Activated CD8-positive, alpha-beta memory T cell treated with anti-CD3 and anti-CD28 coated beads, Interleukin-2, amount 10 ng/mL, durations not matched to agents 7 days and 5 days (primary cell): ENCODE measurements at regions not wholly inside any gene's neighbourhood (a gene's known extent, or its start where the extent isn't known, plus 50 kb on each side); places are given as distances from the start of the nearest gene placed in this dataset.

Experiments
- ATAC-seq: fragments of 150-1000 bp; cut with Tn5 transposase; one replicate; pipeline ENCODE4 v1.10.0; 2021; ENCODE audit warnings: moderate library complexity
- CTCF ChIA-PET: fragments of 350-600 bp; sonication (Branson Sonifier 250); formaldehyde crosslinking; loops from one replicate; lab custom pipeline; 2021; ENCODE audit warnings: antibody characterized with exemption; lab: Charles Lee
- DNase-seq: peaks from one replicate; pipeline ENCODE4 v3.0.0-alpha.2; 2020
- H3K27ac Mint-ChIP-seq: one replicate; pipeline ENCODE4 v1.8.0; 2021; ENCODE audit warnings: mild to moderate bottlenecking, mixed read lengths
- H3K27me3 Mint-ChIP-seq: one replicate; pipeline ENCODE4 v1.8.0; 2021; ENCODE audit warnings: mixed read lengths
- H3K36me3 Mint-ChIP-seq: one replicate; pipeline ENCODE4 v1.8.0; 2021; ENCODE audit warnings: mild to moderate bottlenecking, mixed read lengths
- H3K4me1 Mint-ChIP-seq: one replicate; pipeline ENCODE4 v1.8.0; 2021; ENCODE audit warnings: mixed read lengths
- H3K4me3 Mint-ChIP-seq: one replicate; pipeline ENCODE4 v1.8.0; 2021; ENCODE audit warnings: mild to moderate bottlenecking, moderate library complexity, mixed read lengths
- H3K9me3 Mint-ChIP-seq: one replicate; pipeline ENCODE4 v1.8.0; 2022; ENCODE audit warnings: low read depth, mixed read lengths

- Mint-ChIP-seq H3K4me3 (peak overlapping the region; percentile 7), H3K36me3 (no peaks in the 10 kb centered on the region), H3K27ac (no peak overlapping the region), H3K4me1 (peaks cover 16% of the 10 kb centered on the region), H3K27me3 (no peaks in the 10 kb centered on the region), H3K9me3 (no peaks in the 10 kb centered on the region)
- ATAC-seq (peak; percentile 69), DNase-seq (peak; percentile 56)
- CTCF ChIA-PET, result interaction anchor here (1.3 to 1.6 kb wide), 2 partner anchors 9 kb away, joined by 3 read pairs; no protein-coding TSS in a partner anchor
These were observed 179.9 kb upstream of the C2CD4B start for GRCh38 chr15:62344806-62345539.

DNA sequence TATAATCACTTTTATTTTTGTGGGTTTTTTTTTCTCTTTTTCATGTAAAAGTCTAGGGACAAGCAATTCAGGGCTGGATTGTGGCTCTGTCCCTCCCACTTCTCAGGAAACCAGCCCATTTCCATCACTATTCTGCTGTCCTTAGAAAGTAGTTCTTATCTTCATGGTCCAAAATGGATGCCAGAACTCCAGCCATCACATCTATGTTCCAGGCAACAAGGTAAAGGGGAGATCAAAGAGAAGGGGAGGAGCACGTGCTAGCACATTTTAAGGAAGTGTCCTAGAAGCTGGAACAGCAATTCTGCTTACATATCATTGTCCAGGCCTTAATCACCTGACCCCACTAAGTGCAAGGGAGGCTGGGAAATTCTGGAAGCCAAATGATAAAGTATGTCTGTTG lies 181.1 kb upstream of the C2CD4B start:
- Mint-ChIP-seq H3K9me3 (no peaks in the 10 kb centered on the region), H3K27me3 (peaks cover under 1% of the 10 kb centered on the region), H3K4me3 (no peak overlapping the region), H3K27ac (no peak overlapping the region), H3K36me3 (no peaks in the 10 kb centered on the region), H3K4me1 (peaks cover 16% of the 10 kb centered on the region)
- no peak for DNase-seq
- CTCF ChIA-PET, result no interaction called here
- ATAC-seq, result no peak

GRCh38 chr15:62348118-62348517 lies 183.0 kb upstream of the C2CD4B start:
- no peak for DNase-seq
- H3K4me3 Mint-ChIP-seq, result no peak overlapping the region
- no peak for ATAC-seq
- H3K27me3 Mint-ChIP-seq, result peaks cover 9% of the 10 kb centered on the region
- CTCF ChIA-PET, result no interaction called here
- H3K4me1 Mint-ChIP-seq, result peaks cover 16% of the 10 kb centered on the region
- H3K9me3 Mint-ChIP-seq, result no peaks in the 10 kb centered on the region
- no peak overlapping the region for H3K27ac Mint-ChIP-seq
- no peaks in the 10 kb centered on the region for H3K36me3 Mint-ChIP-seq

- H3K4me3 Mint-ChIP-seq, result no peak overlapping the region
- no peak overlapping the region for H3K27ac Mint-ChIP-seq
- no peak for DNase-seq
- H3K9me3 Mint-ChIP-seq, result no peaks in the 10 kb centered on the region
- no peak for ATAC-seq
- peaks cover 16% of the 10 kb centered on the region for H3K4me1 Mint-ChIP-seq
- no peaks in the 10 kb centered on the region for H3K36me3 Mint-ChIP-seq
- H3K27me3 Mint-ChIP-seq, result peaks cover 9% of the 10 kb centered on the region
- CTCF ChIA-PET, result no interaction called here
These were observed 183.5 kb upstream of the C2CD4B start for GRCh38 chr15:62348623-62349022.

DNA sequence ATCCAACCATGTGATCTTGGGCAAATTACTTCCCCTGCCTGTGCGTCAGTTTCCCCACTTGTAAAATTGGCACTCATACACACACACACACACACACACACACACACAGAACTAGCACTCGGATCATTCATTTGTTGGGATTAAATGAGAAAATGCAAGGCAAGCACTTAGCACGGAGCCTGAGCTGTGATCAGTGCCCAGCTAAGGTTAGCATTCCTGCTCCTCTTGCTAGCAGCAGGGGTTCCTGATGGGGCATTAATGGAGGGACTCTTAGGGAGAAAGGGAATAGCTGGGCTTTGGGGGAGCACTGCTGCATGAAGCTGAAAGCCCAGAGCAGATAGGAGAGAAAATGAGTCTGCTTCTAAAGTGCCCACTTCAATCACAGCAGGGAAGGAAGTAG lies 187.7 kb upstream of the C2CD4B start:
- DNase-seq, result no peak
- H3K4me3 Mint-ChIP-seq, result no peak overlapping the region
- no peaks in the 10 kb centered on the region for H3K36me3 Mint-ChIP-seq
- H3K27ac Mint-ChIP-seq, result no peak overlapping the region
- H3K27me3 Mint-ChIP-seq, result peaks cover 9% of the 10 kb centered on the region
- CTCF ChIA-PET, result no interaction called here
- no peak for ATAC-seq
- no peaks in the 10 kb centered on the region for H3K9me3 Mint-ChIP-seq
- H3K4me1 Mint-ChIP-seq, result peaks cover 13% of the 10 kb centered on the region

- Mint-ChIP-seq H3K36me3 (no peaks in the 10 kb centered on the region), H3K27me3 (peaks cover 18% of the 10 kb centered on the region)
These were observed 192.3 kb upstream of the C2CD4B start for GRCh38 chr15:62357431-62357830.

DNA sequence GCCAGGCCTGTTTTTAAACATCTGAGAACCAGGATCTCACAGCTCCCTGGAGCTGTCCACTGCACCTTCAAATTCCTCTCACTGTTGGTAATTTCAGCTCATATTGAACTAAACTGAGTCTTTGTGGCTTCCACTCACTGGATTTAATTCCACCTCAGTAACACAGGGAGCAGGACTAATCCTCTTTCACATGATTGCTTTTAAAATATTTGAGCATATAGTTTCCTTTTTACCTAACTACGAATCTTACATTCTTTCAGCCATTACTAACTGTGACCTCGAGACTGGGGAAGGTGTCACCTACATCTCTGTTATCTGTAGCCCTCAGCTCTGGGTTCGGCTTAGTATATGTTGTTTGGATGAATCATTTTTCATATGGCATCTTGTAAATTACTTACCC lies 194.3 kb upstream of the C2CD4B start:
- Mint-ChIP-seq H3K4me1 (no peaks in the 10 kb centered on the region), H3K36me3 (no peaks in the 10 kb centered on the region), H3K27me3 (peaks cover 20% of the 10 kb centered on the region), H3K9me3 (no peaks in the 10 kb centered on the region), H3K4me3 (no peak overlapping the region), H3K27ac (no peak overlapping the region)
- CTCF ChIA-PET, result no interaction called here
- DNase-seq, result no peak
- ATAC-seq, result no peak

More at GRCh38 chr15:62357431-62357830, 192.3 kb upstream of the C2CD4B start:
- H3K4me3 Mint-ChIP-seq, result no peak overlapping the region
- ATAC-seq (no peak), DNase-seq (no peak)
- no peaks in the 10 kb centered on the region for H3K9me3 Mint-ChIP-seq
- H3K4me1 Mint-ChIP-seq, result no peaks in the 10 kb centered on the region
- H3K27ac Mint-ChIP-seq, result no peak overlapping the region
- CTCF ChIA-PET, result no interaction called here

GRCh38 chr15:62360332-62361097 lies 195.4 kb upstream of the C2CD4B start:
- no peaks in the 10 kb centered on the region for H3K9me3 Mint-ChIP-seq
- H3K36me3 Mint-ChIP-seq, result no peaks in the 10 kb centered on the region
- CTCF ChIA-PET, result no interaction called here
- DNase-seq, result no peak
- peaks cover 21% of the 10 kb centered on the region for H3K27me3 Mint-ChIP-seq
- no peak for ATAC-seq
- no peaks in the 10 kb centered on the region for H3K4me1 Mint-ChIP-seq
- H3K27ac Mint-ChIP-seq, result no peak overlapping the region
- no peak overlapping the region for H3K4me3 Mint-ChIP-seq

- DNase-seq, result no peak
- H3K27me3 Mint-ChIP-seq, result peaks cover 31% of the 10 kb centered on the region
- H3K27ac Mint-ChIP-seq, result no peak overlapping the region
- no peaks in the 10 kb centered on the region for H3K9me3 Mint-ChIP-seq
- CTCF ChIA-PET, result no interaction called here
- no peak for ATAC-seq
- no peak overlapping the region for H3K4me3 Mint-ChIP-seq
- no peaks in the 10 kb centered on the region for H3K4me1 Mint-ChIP-seq
- H3K36me3 Mint-ChIP-seq, result no peaks in the 10 kb centered on the region
These were observed 197.1 kb upstream of the C2CD4B start for GRCh38 chr15:62362144-62362543.

DNA sequence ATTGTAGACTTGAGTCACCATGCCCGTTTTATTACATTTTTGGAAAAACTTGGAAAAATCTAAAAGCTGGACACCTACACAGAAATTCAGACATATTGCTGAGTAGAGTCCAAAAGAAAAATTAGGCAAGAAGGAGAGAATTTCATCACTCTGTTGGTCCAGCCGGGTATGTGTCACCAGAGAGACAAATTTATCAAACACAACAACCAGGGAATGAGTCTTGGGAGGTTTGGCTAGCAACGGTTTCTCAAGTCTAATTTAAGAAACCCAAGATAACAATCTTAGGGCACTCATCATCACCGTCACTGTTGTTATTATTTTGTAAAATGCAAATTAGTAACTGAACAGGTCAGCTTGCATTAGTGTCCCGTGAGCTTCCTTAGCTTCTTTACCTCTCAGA lies 197.5 kb upstream of the C2CD4B start:
- H3K4me3 Mint-ChIP-seq, result no peak overlapping the region

DNA sequence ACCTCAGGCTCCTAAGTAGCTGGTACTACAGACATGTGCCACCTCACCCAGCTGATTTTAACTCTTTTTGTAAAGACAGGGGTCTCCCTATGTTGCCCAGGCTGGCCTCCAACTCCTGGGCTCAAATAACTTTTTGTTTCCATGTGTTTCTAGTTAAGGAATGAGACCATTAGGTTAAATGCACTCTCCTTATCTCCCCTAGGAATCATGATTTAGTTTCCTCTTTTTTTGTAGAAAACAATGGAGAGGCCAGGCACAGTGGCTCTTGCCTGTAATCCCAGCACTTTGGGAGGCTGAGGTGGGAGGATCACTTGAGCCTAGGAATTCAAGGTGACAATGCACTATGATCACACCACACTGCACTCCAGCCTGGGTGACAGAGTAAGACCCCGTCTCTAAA lies 198.8 kb upstream of the C2CD4B start:
- no peak overlapping the region for H3K4me3 Mint-ChIP-seq
- H3K9me3 Mint-ChIP-seq, result no peaks in the 10 kb centered on the region
- no peak overlapping the region for H3K27ac Mint-ChIP-seq
- H3K4me1 Mint-ChIP-seq, result no peaks in the 10 kb centered on the region
- DNase-seq (no peak), ATAC-seq (no peak)
- peaks cover 31% of the 10 kb centered on the region for H3K27me3 Mint-ChIP-seq
- no peaks in the 10 kb centered on the region for H3K36me3 Mint-ChIP-seq
- CTCF ChIA-PET, result no interaction called here

More for the DNA sequence above, 197.5 kb upstream of the C2CD4B start:
- H3K36me3 Mint-ChIP-seq, result no peaks in the 10 kb centered on the region
- H3K27ac Mint-ChIP-seq, result no peak overlapping the region
- ATAC-seq (no peak), DNase-seq (no peak)
- H3K9me3 Mint-ChIP-seq, result no peaks in the 10 kb centered on the region
- CTCF ChIA-PET, result interaction anchor here (0.7 kb wide), 1 partner anchor 691 kb away, joined by 3 read pairs; no protein-coding TSS in a partner anchor
- peaks cover 31% of the 10 kb centered on the region for H3K27me3 Mint-ChIP-seq
- no peaks in the 10 kb centered on the region for H3K4me1 Mint-ChIP-seq

DNA sequence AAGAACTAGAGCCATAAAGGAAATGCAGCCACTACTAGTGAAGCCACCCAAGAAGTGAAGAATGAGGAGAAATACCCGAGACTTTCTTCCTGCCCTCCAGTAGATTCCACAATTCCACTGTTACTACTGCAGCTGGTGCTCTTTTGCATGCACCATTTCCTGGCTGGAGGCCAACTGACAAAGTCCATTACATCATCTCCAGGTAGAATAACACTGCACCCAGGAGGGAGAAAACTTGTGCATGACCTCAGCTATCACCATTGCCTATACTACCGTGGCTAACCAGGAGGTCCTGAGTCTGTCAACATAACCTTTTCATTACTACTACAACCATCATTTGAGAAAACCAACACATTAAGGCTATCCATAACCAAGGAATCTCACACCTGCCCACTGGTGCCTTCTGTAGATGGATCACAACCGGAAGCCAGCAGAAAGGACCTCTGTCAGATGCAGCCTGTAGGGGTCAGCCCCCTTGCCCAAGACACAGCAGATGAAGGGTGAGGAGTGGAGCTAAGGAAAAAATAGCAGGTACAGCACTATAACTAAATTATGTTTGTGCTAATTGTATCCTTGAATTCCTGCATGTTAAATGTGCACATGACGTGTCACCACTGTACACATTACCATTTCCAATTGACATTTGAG lies 200.8 kb upstream of the C2CD4B start:
- Mint-ChIP-seq H3K4me1 (no peaks in the 10 kb centered on the region), H3K36me3 (no peaks in the 10 kb centered on the region), H3K27me3 (peaks cover 27% of the 10 kb centered on the region), H3K27ac (no peak overlapping the region), H3K4me3 (no peak overlapping the region), H3K9me3 (no peaks in the 10 kb centered on the region)
- DNase-seq (no peak), ATAC-seq (no peak)
- CTCF ChIA-PET, result no interaction called here

- CTCF ChIA-PET, result no interaction called here
- Mint-ChIP-seq H3K9me3 (no peaks in the 10 kb centered on the region), H3K36me3 (no peaks in the 10 kb centered on the region), H3K4me1 (no peaks in the 10 kb centered on the region), H3K27ac (no peak overlapping the region), H3K4me3 (no peak overlapping the region), H3K27me3 (peaks cover 13% of the 10 kb centered on the region)
- no peak for ATAC-seq
- DNase-seq, result no peak
These were observed 204.4 kb upstream of the C2CD4B start for GRCh38 chr15:62369454-62369853.
